H1 (cell line): ENCODE measurements at regions not wholly inside any gene's neighbourhood (a gene's known extent, or its start where the extent isn't known, plus 50 kb on each side); places are given as distances from the start of the nearest gene placed in this dataset.

ENCODE experiments used
- CTCF ChIA-PET: fragments of 300-600 bp; sonication (Branson Sonifier 250); formaldehyde crosslinking; loops from one replicate; lab custom pipeline; 2021; ENCODE audit not compliant: partially characterized antibody; lab: Charles Lee
- POLR2A ChIA-PET: fragments of 300-600 bp; sonication (Branson Sonifier 250); formaldehyde crosslinking; loops from one replicate; lab custom pipeline; 2021; ENCODE audit warnings: inconsistent platforms; ENCODE audit not compliant: partially characterized antibody; lab: Charles Lee
- DNase-seq, 2 experiments: peaks; one replicate each; pipeline versions ENCODE4 v3.0.0 to v3.0.0-alpha.2; 2010 to 2022; ENCODE audit warnings: low spot score in 2 of 2, low read depth in 1 of 2, mixed read lengths in 1 of 2
- FAIRE-seq: peaks from 2 replicates; lab custom pipeline; 2011; peaks lifted over from hg19 to GRCh38; lab: Jason Lieb, UNC
- H2AFZ ChIP-seq: 2 replicates; pipeline ENCODE4 v1.8.1; 2012; ENCODE audit warnings: low read length, inconsistent platforms
- H2AK5ac ChIP-seq: 2 replicates; pipeline ENCODE4 v1.6.1; 2013; ENCODE audit warnings: low read depth, low read length
- H2BK120ac ChIP-seq: replicated peaks from 2 replicates; pipeline ENCODE3; 2013; ENCODE audit warnings: low read depth, low read length, inconsistent platforms
- H2BK12ac ChIP-seq: 2 replicates; pipeline ENCODE4 v1.6.1; 2013; ENCODE audit warnings: low read depth, low read length
- H2BK15ac ChIP-seq: 2 replicates; pipeline ENCODE4 v1.6.1; 2013; ENCODE audit warnings: low read length
- H2BK20ac ChIP-seq: 2 replicates; pipeline ENCODE4 v1.6.1; 2013; ENCODE audit warnings: low read length
- H2BK5ac ChIP-seq: 2 replicates; pipeline ENCODE4 v1.6.1; 2013; ENCODE audit warnings: low read depth, low read length
- H3K14ac ChIP-seq: 2 replicates; pipeline ENCODE4 v1.6.1; 2013; ENCODE audit warnings: inconsistent platforms; ENCODE audit not compliant: insufficient read length
- H3K18ac ChIP-seq: 2 replicates; pipeline ENCODE4 v1.6.1; 2013; ENCODE audit warnings: low read length; ENCODE audit errors: extremely low read depth
- H3K23ac ChIP-seq: 2 replicates; pipeline ENCODE4 v1.6.1; 2013; ENCODE audit warnings: inconsistent platforms; ENCODE audit not compliant: insufficient read length
- H3K23me2 ChIP-seq: 2 replicates; pipeline ENCODE4 v1.6.1; 2013; ENCODE audit warnings: low read depth, low read length
- H3K27ac ChIP-seq: 2 replicates; pipeline ENCODE4 v1.6.1; 2011; ENCODE audit warnings: low read depth, low read length, inconsistent platforms
- H3K27me3 ChIP-seq, 4 experiments: replicated peaks in 1 of 4; 1 replicate in 1 of 4; 2 replicates in 3 of 4; pipeline versions ENCODE4 v1.6.1 to v1.8.1; 2011 to 2013; ENCODE audit warnings: low read length in 3 of 4, mild to moderate bottlenecking in 3 of 4, inconsistent platforms in 2 of 4, mixed read lengths in 2 of 4, moderate library complexity in 1 of 4; ENCODE audit not compliant: control insufficient read depth in 3 of 4, insufficient read depth in 3 of 4; ENCODE audit errors: extremely low read depth in 1 of 4
- H3K36me3 ChIP-seq, 4 experiments: 2 replicates each; pipeline versions ENCODE4 v1.6.1 to v1.8.1; 2011 to 2013; ENCODE audit warnings: mild to moderate bottlenecking in 4 of 4, low read length in 3 of 4, moderate library complexity in 2 of 4, control low read depth in 1 of 4, inconsistent platforms in 1 of 4; ENCODE audit not compliant: insufficient read depth in 4 of 4, control insufficient read depth in 2 of 4
- H3K4ac ChIP-seq: replicated peaks from 2 replicates; pipeline ENCODE3; 2013; ENCODE audit warnings: low read length, low read depth, mixed read lengths, inconsistent platforms; ENCODE audit not compliant: insufficient read length
- H3K4me1 ChIP-seq, 4 experiments: replicated peaks in 1 of 4; 1 replicate in 1 of 4; 2 replicates in 3 of 4; pipeline versions ENCODE4 v1.6.1 to v1.8.1; 2011 to 2013; ENCODE audit warnings: low read length in 3 of 4, inconsistent platforms in 2 of 4, mixed read lengths in 1 of 4; ENCODE audit not compliant: insufficient read depth in 4 of 4, control insufficient read depth in 3 of 4
- H3K4me2 ChIP-seq, 2 experiments: 2 replicates each; pipeline versions ENCODE4 v1.6.1 to v1.8.1; 2011 to 2013; ENCODE audit warnings: low read depth in 2 of 2, low read length in 2 of 2, control low read depth in 1 of 2, inconsistent platforms in 1 of 2, mild to moderate bottlenecking in 1 of 2; ENCODE audit not compliant: insufficient read depth in 1 of 2
- H3K4me3 ChIP-seq, 4 experiments: fragments of 200-600, 300-600 bp in 1 of 4; sonication (generic), shearing (Covaris generic), sonication (Bioruptor Twin) in 1 of 4; 2 replicates each; pipeline versions ENCODE4 v1.5.1 to v1.8.1; 2011 to 2016; ENCODE audit warnings: low read length in 4 of 4, low read depth in 3 of 4, control low read depth in 2 of 4, inconsistent platforms in 2 of 4, mild to moderate bottlenecking in 2 of 4, mixed read lengths in 1 of 4, moderate library complexity in 1 of 4; ENCODE audit not compliant: insufficient read depth in 2 of 4; ENCODE audit errors: extremely low read depth in 1 of 4
- H3K56ac ChIP-seq: replicated peaks from 2 replicates; pipeline ENCODE3; 2013; ENCODE audit warnings: low read depth, mild to moderate bottlenecking, mixed read lengths, low read length, inconsistent platforms; ENCODE audit not compliant: insufficient read length
- H3K79me1 ChIP-seq: 2 replicates; pipeline ENCODE4 v1.6.1; 2013; ENCODE audit warnings: low read depth, low read length, control low read depth
- H3K79me2 ChIP-seq, 2 experiments: 2 replicates each; pipeline versions ENCODE4 v1.6.1 to v1.8.1; 2012 to 2013; ENCODE audit warnings: low read length in 2 of 2, mild to moderate bottlenecking in 2 of 2, inconsistent platforms in 1 of 2; ENCODE audit not compliant: insufficient read depth in 2 of 2, control insufficient read depth in 1 of 2
- H3K9ac ChIP-seq, 4 experiments: replicated peaks in 1 of 4; 1 replicate in 1 of 4; 2 replicates in 3 of 4; pipeline versions ENCODE4 v1.6.1 to v1.8.1; 2011 to 2013; ENCODE audit warnings: low read depth in 3 of 4, low read length in 3 of 4, control low read depth in 2 of 4, mild to moderate bottlenecking in 2 of 4, moderate library complexity in 2 of 4, inconsistent platforms in 1 of 4; ENCODE audit errors: extremely low read depth in 1 of 4
- H3K9me3 ChIP-seq, 2 experiments: 2 replicates each; pipeline versions ENCODE4 v1.6.1 to v1.8.1; 2012 to 2013; ENCODE audit warnings: mild to moderate bottlenecking in 2 of 2, moderate library complexity in 2 of 2, control low read depth in 1 of 2, inconsistent platforms in 1 of 2, low read depth in 1 of 2, low read length in 1 of 2, mixed read lengths in 1 of 2; ENCODE audit not compliant: insufficient read depth in 2 of 2
- H4K20me1 ChIP-seq, 2 experiments: replicated peaks in 1 of 2; 2 replicates each; pipeline versions ENCODE3 to v1.8.1; 2011 to 2013; ENCODE audit warnings: inconsistent platforms in 2 of 2, low read length in 2 of 2, mild to moderate bottlenecking in 1 of 2; ENCODE audit not compliant: insufficient read depth in 2 of 2, control insufficient read depth in 1 of 2
- H4K5ac ChIP-seq: 2 replicates; pipeline ENCODE4 v1.6.1; 2013; ENCODE audit warnings: low read length, low read depth, mixed read lengths, inconsistent platforms; ENCODE audit not compliant: insufficient read length
- H4K8ac ChIP-seq: 2 replicates; pipeline ENCODE4 v1.8.0; 2013; ENCODE audit warnings: mild to moderate bottlenecking, moderate library complexity, low read length, inconsistent platforms; ENCODE audit not compliant: insufficient read depth; ENCODE audit errors: extremely low read depth
- H4K91ac ChIP-seq: replicated peaks from 2 replicates; pipeline ENCODE3; 2013; ENCODE audit warnings: low read length, mixed read lengths, inconsistent platforms; ENCODE audit not compliant: insufficient read length
- ASH2L ChIP-seq: fragments of 200-600, 300-600 bp; sonication (generic); IDR thresholded peaks from one replicate; pipeline ENCODE4 v1.7.1; 2017; ENCODE audit warnings: low read length
- EGR1 ChIP-seq: IDR thresholded peaks from 2 replicates; pipeline ENCODE4 v1.6.1; 2011; ENCODE audit warnings: low read depth, low read length, borderline replicate concordance
- HDAC2 ChIP-seq, 2 experiments: fragments of 300-600 bp in 1 of 2; sonication (generic) in 1 of 2; IDR thresholded peaks; 2 replicates each; pipeline ENCODE4 v1.6.1; 2011 to 2012; ENCODE audit warnings: low read depth in 2 of 2, low read length in 2 of 2, mild to moderate bottlenecking in 2 of 2, moderate library complexity in 2 of 2, borderline replicate concordance in 1 of 2, inconsistent platforms in 1 of 2
- JUN ChIP-seq: IDR thresholded peaks from 2 replicates; pipeline ENCODE4 v1.6.1; 2011; ENCODE audit warnings: low read depth, mild to moderate bottlenecking, improper control_type of control experiment, low read length
- JUND ChIP-seq: IDR thresholded peaks from 2 replicates; pipeline ENCODE4 v1.6.1; 2011; ENCODE audit warnings: mild to moderate bottlenecking, improper control_type of control experiment, low read length
- PHF8 ChIP-seq: fragments of 200-600 bp; sonication (generic); conservative IDR thresholded peaks from 2 replicates; pipeline ENCODE4 v1.7.1; 2012; ENCODE audit warnings: low read depth, mild to moderate bottlenecking, inconsistent platforms, low read length, moderate library complexity
- RXRA ChIP-seq: IDR thresholded peaks from 2 replicates; pipeline ENCODE4 v1.6.1; 2011; ENCODE audit warnings: low read depth, mild to moderate bottlenecking, low read length, moderate library complexity; ENCODE audit not compliant: insufficient read depth
- SUZ12 ChIP-seq: fragments of 200-600 bp; sonication (generic); IDR thresholded peaks from 2 replicates; pipeline ENCODE4 v1.6.1; 2012; ENCODE audit warnings: mild to moderate bottlenecking, inconsistent platforms, low read length, moderate library complexity, mixed read lengths

GRCh38 chr4:62622089-62622488 lies 1422.0 kb downstream of the ADGRL3 start:
- Histone ChIP-seq H3K4me2 (no peak overlapping the region), H2BK15ac (no peak overlapping the region)
- no peak for FAIRE-seq

More at GRCh38 chr4:62622089-62622488, 1422.0 kb downstream of the ADGRL3 start:
- H3K36me3 ChIP-seq, result no peaks in the 10 kb centered on the region
- no peak overlapping the region for H3K27ac ChIP-seq
- no peaks in the 10 kb centered on the region for H3K4me1 ChIP-seq
- ChIA-PET CTCF (interaction anchor here (0.6 kb wide), 1 partner anchor 27 kb away, joined by 3 read pairs; no protein-coding TSS in a partner anchor), POLR2A (no interaction called here)
- H4K5ac ChIP-seq, result no peak overlapping the region
- H3K18ac ChIP-seq, result no peak overlapping the region
- no peaks in the 10 kb centered on the region; the same call in 1 of the 2 replicates for H3K23me2 ChIP-seq
- no peak overlapping the region for H3K9ac ChIP-seq
- no peak for TF ChIP-seq SUZ12
- no peak for TF ChIP-seq JUND
- no peak for TF ChIP-seq HDAC2 (IDR thresholded peaks at IDR 0.05; ENCODE audit: borderline replicate concordance in 1 of 2, low read depth in 2 of 2, low read length in 2 of 2)
- no peak for TF ChIP-seq EGR1
- no peak for TF ChIP-seq ASH2L
- TF ChIP-seq RXRA, result no peak
- no peak for TF ChIP-seq JUN
- no peak for TF ChIP-seq PHF8
- no peak overlapping the region for H4K91ac ChIP-seq
- no peaks in the 10 kb centered on the region for H3K79me2 ChIP-seq
- H3K9me3 ChIP-seq, result no peaks in the 10 kb centered on the region
- H2BK20ac ChIP-seq, result no peak overlapping the region
- no peak overlapping the region for H2AFZ ChIP-seq
- H4K8ac ChIP-seq, result no peak overlapping the region
- DNase-seq, result no peak
- no peak overlapping the region for H3K23ac ChIP-seq
- no peaks in the 10 kb centered on the region for H3K27me3 ChIP-seq
- no peak overlapping the region for H2BK5ac ChIP-seq
- no peaks in the 10 kb centered on the region for H3K79me1 ChIP-seq
- no peak overlapping the region for H3K4me3 ChIP-seq
- H2BK12ac ChIP-seq, result no peak overlapping the region
- no peak overlapping the region for H3K4ac ChIP-seq
- no peak overlapping the region for H3K56ac ChIP-seq
- no peak overlapping the region for H2BK120ac ChIP-seq
- H2AK5ac ChIP-seq, result no peak overlapping the region
- no peak overlapping the region for H3K14ac ChIP-seq
- H4K20me1 ChIP-seq, result no peaks in the 10 kb centered on the region
